H9 (cell line): ENCODE measurements at regions not wholly inside any gene's neighbourhood (a gene's known extent, or its start where the extent isn't known, plus 50 kb on each side); places are given as distances from the start of the nearest gene placed in this dataset.

ENCODE experiments used
- DNase-seq: peaks from one replicate; pipeline ENCODE4 v3.0.0-alpha.2; 2017
- H2AFZ ChIP-seq: one replicate; pipeline ENCODE4 v1.6.1; 2013; ENCODE audit warnings: mild to moderate bottlenecking, low read length, control low read depth, moderate library complexity
- H2AK5ac ChIP-seq: 2 replicates; pipeline ENCODE4 v1.6.1; 2013; ENCODE audit warnings: low read length, control low read depth, mixed read lengths; ENCODE audit not compliant: insufficient read length
- H2BK120ac ChIP-seq: one replicate; pipeline ENCODE4 v1.6.1; 2013; ENCODE audit warnings: low read depth, mild to moderate bottlenecking, low read length, control low read depth, inconsistent platforms; ENCODE audit not compliant: poor library complexity, severe bottlenecking
- H2BK12ac ChIP-seq: 2 replicates; pipeline ENCODE4 v1.6.1; 2013; ENCODE audit warnings: low read length, control low read depth, mixed read lengths, low read depth; ENCODE audit not compliant: insufficient read length
- H2BK15ac ChIP-seq: 2 replicates; pipeline ENCODE4 v1.6.1; 2013; ENCODE audit warnings: low read depth, low read length, control low read depth
- H2BK20ac ChIP-seq: one replicate; pipeline ENCODE4 v1.6.1; 2013; ENCODE audit warnings: low read depth, mild to moderate bottlenecking, low read length, control low read depth, inconsistent platforms; ENCODE audit not compliant: poor library complexity, severe bottlenecking
- H2BK5ac ChIP-seq: 2 replicates; pipeline ENCODE4 v1.6.1; 2013; ENCODE audit warnings: low read length, control low read depth, mixed read lengths; ENCODE audit not compliant: insufficient read length
- H3K14ac ChIP-seq: 2 replicates; pipeline ENCODE4 v1.6.1; 2013; ENCODE audit warnings: low read length, control low read depth; ENCODE audit not compliant: insufficient read depth
- H3K18ac ChIP-seq: 2 replicates; pipeline ENCODE4 v1.6.1; 2013; ENCODE audit warnings: low read depth, mild to moderate bottlenecking, mixed read lengths, low read length, control low read depth; ENCODE audit not compliant: insufficient read length
- H3K23ac ChIP-seq: 2 replicates; pipeline ENCODE4 v1.6.1; 2013; ENCODE audit warnings: low read length, control low read depth, mixed read lengths, low read depth; ENCODE audit not compliant: insufficient read length
- H3K23me2 ChIP-seq: 2 replicates; pipeline ENCODE4 v1.6.1; 2013; ENCODE audit warnings: low read depth, mild to moderate bottlenecking, mixed read lengths, low read length, control low read depth; ENCODE audit not compliant: insufficient read length, poor library complexity, severe bottlenecking
- H3K27ac ChIP-seq: 2 replicates; pipeline ENCODE4 v1.5.1; 2013; ENCODE audit warnings: low read length, control low read depth, mixed read lengths, low read depth; ENCODE audit not compliant: insufficient read length
- H3K27me3 ChIP-seq: 2 replicates; pipeline ENCODE4 v1.6.1; 2013; ENCODE audit warnings: low read length, control low read depth, inconsistent platforms; ENCODE audit not compliant: insufficient read depth
- H3K4ac ChIP-seq: 2 replicates; pipeline ENCODE4 v1.6.1; 2013; ENCODE audit warnings: low read depth, mild to moderate bottlenecking, control low read depth, inconsistent platforms, low read length, moderate library complexity
- H3K4me1 ChIP-seq: 2 replicates; pipeline ENCODE4 v1.6.1; 2013; ENCODE audit warnings: low read length, control low read depth, inconsistent platforms; ENCODE audit not compliant: insufficient read depth
- H3K4me2 ChIP-seq: 2 replicates; pipeline ENCODE4 v1.6.1; 2013; ENCODE audit warnings: low read length, control low read depth, mixed read lengths; ENCODE audit not compliant: insufficient read length, insufficient read depth
- H3K56ac ChIP-seq: 2 replicates; pipeline ENCODE4 v1.6.1; 2013; ENCODE audit warnings: low read depth, mild to moderate bottlenecking, mixed read lengths, low read length, control low read depth; ENCODE audit not compliant: insufficient read length
- H3K79me1 ChIP-seq: 2 replicates; pipeline ENCODE4 v1.6.1; 2013; ENCODE audit warnings: low read depth, mild to moderate bottlenecking, moderate library complexity, low read length, control low read depth, inconsistent platforms; ENCODE audit not compliant: insufficient read depth, poor library complexity, severe bottlenecking
- H3K79me2 ChIP-seq: 2 replicates; pipeline ENCODE4 v1.6.1; 2013; ENCODE audit warnings: low read length, control low read depth, inconsistent platforms; ENCODE audit not compliant: insufficient read depth
- H3K9ac ChIP-seq: 2 replicates; pipeline ENCODE4 v1.6.1; 2013; ENCODE audit warnings: low read length, control low read depth, mixed read lengths; ENCODE audit not compliant: insufficient read length; ENCODE audit errors: extremely low read depth
- H3K9me3 ChIP-seq: one replicate; pipeline ENCODE4 v1.6.1; 2013; ENCODE audit warnings: low read depth, low read length, inconsistent platforms; ENCODE audit not compliant: control insufficient read depth
- H3T11ph ChIP-seq: one replicate; pipeline ENCODE4 v1.6.1; 2013; ENCODE audit warnings: mild to moderate bottlenecking, low read length, control low read depth, inconsistent platforms
- H4K20me1 ChIP-seq: one replicate; pipeline ENCODE4 v1.6.1; 2013; ENCODE audit not compliant: control insufficient read depth, insufficient read length, insufficient read depth
- H4K5ac ChIP-seq: 2 replicates; pipeline ENCODE4 v1.6.1; 2013; ENCODE audit warnings: low read depth, mild to moderate bottlenecking, mixed read lengths, low read length, control low read depth; ENCODE audit not compliant: insufficient read length
- H4K8ac ChIP-seq: replicated peaks from 2 replicates; pipeline ENCODE4 v1.6.1; 2013; ENCODE audit warnings: low read length, control low read depth, mixed read lengths, low read depth; ENCODE audit not compliant: insufficient read length
- H4K91ac ChIP-seq: 2 replicates; pipeline ENCODE4 v1.6.1; 2013; ENCODE audit warnings: low read depth, mild to moderate bottlenecking, moderate library complexity, mixed read lengths, low read length, control low read depth; ENCODE audit not compliant: insufficient read length
- H3K27ac Mint-ChIP-seq, 3 experiments: 2 replicates in 2 of 3; 3 replicates in 1 of 3; pipeline ENCODE4 v1.8.0; 2020 to 2021; ENCODE audit warnings: mixed read lengths in 3 of 3, mild to moderate bottlenecking in 1 of 3, moderate library complexity in 1 of 3
- H3K27me3 Mint-ChIP-seq: 2 replicates; pipeline ENCODE4 v1.8.0; 2021; ENCODE audit warnings: low read depth, mild to moderate bottlenecking, moderate library complexity, mixed read lengths
- H3K36me3 Mint-ChIP-seq, 3 experiments: 2 replicates in 2 of 3; 3 replicates in 1 of 3; pipeline ENCODE4 v1.8.0; 2020 to 2021; ENCODE audit warnings: low read depth in 3 of 3, mixed read lengths in 3 of 3; ENCODE audit not compliant: insufficient read depth in 1 of 3
- H3K4me1 Mint-ChIP-seq, 2 experiments: 2 replicates each; pipeline ENCODE4 v1.8.0; 2020; ENCODE audit warnings: mixed read lengths in 2 of 2
- H3K4me3 Mint-ChIP-seq, 2 experiments: 2 replicates in 1 of 2; 3 replicates in 1 of 2; pipeline ENCODE4 v1.8.0; 2020 to 2021; ENCODE audit warnings: mild to moderate bottlenecking in 2 of 2, mixed read lengths in 2 of 2, moderate library complexity in 1 of 2
- H3K9me3 Mint-ChIP-seq, 2 experiments: 2 replicates in 1 of 2; 3 replicates in 1 of 2; pipeline ENCODE4 v1.8.0; 2020; ENCODE audit warnings: mild to moderate bottlenecking in 2 of 2, mixed read lengths in 2 of 2, moderate library complexity in 1 of 2
- CTCF ChIP-seq: fragments of 200-600 bp; sonication (generic); conservative IDR thresholded peaks from 3 replicates; pipeline ENCODE4 v1.8.0; 2021; ENCODE audit warnings: antibody characterized with exemption, mild to moderate bottlenecking
- WGBS: extraction: QIAGEN DNeasy Blood & Tissue Kit; methylation state at CpG from one replicate; pipeline ENCODE4 v1.1.7; 2013; ENCODE audit warnings: missing lambda C conversion rate, low lambda C conversion rate, mixed read lengths; ENCODE audit not compliant: insufficient read length; ENCODE audit errors: extremely low coverage; 5-methylcytosine and 5-hydroxymethylcytosine counted together

- Histone ChIP-seq H3K4me1 (no peaks in the 10 kb centered on the region), H3K56ac (no peak overlapping the region), H4K8ac (no peak overlapping the region), H3K9ac (no peak overlapping the region), H3K4me2 (no peak overlapping the region), H3T11ph (no peak overlapping the region), H3K27ac (no peak overlapping the region), H4K5ac (no peak overlapping the region), H3K4ac (no peak overlapping the region), H3K79me1 (no peaks in the 10 kb centered on the region), H3K27me3 (no peaks in the 10 kb centered on the region), H2BK15ac (no peak overlapping the region), H3K23me2 (no peaks in the 10 kb centered on the region), H2BK12ac (no peak overlapping the region), H2BK20ac (no peak overlapping the region), H4K91ac (no peak overlapping the region), H4K20me1 (no peaks in the 10 kb centered on the region), H3K79me2 (no peaks in the 10 kb centered on the region), H2BK5ac (no peak overlapping the region), H3K18ac (no peak overlapping the region), H3K23ac (no peak overlapping the region), H3K14ac (no peak overlapping the region), H2AFZ (no peak overlapping the region), H2BK120ac (no peak overlapping the region), H2AK5ac (no peak overlapping the region), H3K9me3 (no peaks in the 10 kb centered on the region)
- no peak overlapping the region for H3K4me3 Mint-ChIP-seq
- no peaks in the 10 kb centered on the region for H3K9me3 Mint-ChIP-seq
- H3K36me3 Mint-ChIP-seq = no peaks in the 10 kb centered on the region
- WGBS = no CpG with 5 or more reads among the region's 11 CpGs
- H3K27me3 Mint-ChIP-seq = peaks cover 9% of the 10 kb centered on the region; the same call in 1 of the 2 replicates
- H3K27ac Mint-ChIP-seq = no peak overlapping the region
- TF ChIP-seq CTCF = no peak
- peaks cover 2% of the 10 kb centered on the region in 2 experiments; a peak in 2 of 4 replicates for H3K4me1 Mint-ChIP-seq
- DNase-seq = no peak
Measured at GRCh38 chr20:50370036-50370566, 140.1 kb upstream of the PTPN1 start.
